Panc1 (cell line): ENCODE measurements at regions not wholly inside any gene's neighbourhood (a gene's known extent, or its start where the extent isn't known, plus 50 kb on each side); places are given as distances from the start of the nearest gene placed in this dataset.
A peak's percentile ranks its signal among the peaks of the same experiment; 100 is the strongest.
"Not testable (repeated sequence)": the region's sequence is repeated elsewhere in the genome, so short reads cannot be mapped to it uniquely, and the experiment has no call there.

Experiments used
- ATAC-seq: fragments of 200-7000 bp; cut with Tn5 transposase; 2 replicates; pipeline ENCODE4 v1.9.1; 2020; ENCODE audit warnings: mild to moderate bottlenecking, moderate library complexity
- BruUV-seq: library from RNA; stranded (reverse); fragments of 400-500 nt; replicated peaks from 2 replicates; lab custom pipeline; 2021; lab: Mats Ljungman, UMichigan
- CTCF ChIA-PET: fragments of 300-600 bp; sonication (Branson Sonifier 250); formaldehyde crosslinking; loops from one replicate; lab custom pipeline; 2022; ENCODE audit warnings: antibody characterized with exemption; lab: Charles Lee
- POLR2A ChIA-PET: fragments of 300-600 bp; sonication (Branson Sonifier 250); formaldehyde crosslinking; loops from one replicate; lab custom pipeline; 2022; ENCODE audit warnings: antibody characterized with exemption; lab: Charles Lee
- DNase-seq: peaks from one replicate; pipeline ENCODE4 v3.0.0-alpha.2; 2010; ENCODE audit warnings: low read depth, low spot score
- H3K27ac ChIP-seq: 2 replicates; pipeline ENCODE4 v1.5.1; 2011; ENCODE audit warnings: mild to moderate bottlenecking, low read length, inconsistent platforms
- H3K27me3 ChIP-seq: fragments of 200-500 bp; sonication (Bioruptor generic); 2 replicates; pipeline ENCODE4 v1.6.0; 2014; ENCODE audit warnings: low read length, inconsistent platforms; ENCODE audit not compliant: control insufficient read depth, insufficient read depth
- H3K36me3 ChIP-seq: fragments of 200-500 bp; sonication (Bioruptor generic); 2 replicates; pipeline ENCODE4 v1.5.1; 2014; ENCODE audit warnings: inconsistent platforms, mild to moderate bottlenecking, low read length, moderate library complexity; ENCODE audit not compliant: control insufficient read depth, insufficient read depth
- H3K4me1 ChIP-seq: 2 replicates; pipeline ENCODE4 v1.5.1; 2011; ENCODE audit warnings: inconsistent platforms, mild to moderate bottlenecking, low read length, moderate library complexity; ENCODE audit not compliant: control insufficient read depth, insufficient read depth
- H3K4me3 ChIP-seq, 2 experiments: 2 replicates each; pipeline ENCODE4 v1.5.1; 2011 to 2012; ENCODE audit warnings: low read depth in 2 of 2, low read length in 2 of 2, mild to moderate bottlenecking in 2 of 2, inconsistent platforms in 1 of 2, moderate library complexity in 1 of 2
- H3K9me3 ChIP-seq: fragments of 200-500 bp; sonication (Bioruptor generic); 2 replicates; pipeline ENCODE4 v1.5.1; 2014; ENCODE audit warnings: low read depth, mild to moderate bottlenecking, inconsistent platforms, low read length, moderate library complexity; ENCODE audit not compliant: control insufficient read depth, insufficient read depth
- POLR2AphosphoS5 ChIP-seq: IDR thresholded peaks from 2 replicates; pipeline ENCODE4 v1.6.1; 2012; ENCODE audit warnings: mild to moderate bottlenecking, low read depth, low read length, moderate library complexity
- SIN3A ChIP-seq: IDR thresholded peaks from 2 replicates; pipeline ENCODE4 v1.6.1; 2012; ENCODE audit warnings: low read depth, mild to moderate bottlenecking, low read length, moderate library complexity, borderline replicate concordance; ENCODE audit not compliant: insufficient read depth
- TCF7L2 ChIP-seq: IDR thresholded peaks from 2 replicates; pipeline ENCODE4 v1.6.1; 2011; ENCODE audit warnings: mild to moderate bottlenecking, low read depth, low read length, inconsistent platforms
- in situ Hi-C: cut with HindIII; loops from 2 replicates; pipeline ENCODE4 v1.10.0; 2016; ENCODE audit warnings: low sequenced_read_pairs, low pct_unique_long_range_greater_than_20kb
- intact Hi-C: fragments of 100-400 bp; cut with micrococcal nuclease; formaldehyde crosslinking; loops from one replicate; pipeline ENCODE4 v1.10.0; 2022; ENCODE audit not compliant: unreplicated experiment
- TF ChIP-seq, protein P1 (sequence below), 2 experiments: IDR thresholded peaks; 2 replicates each; pipeline ENCODE4 v1.6.1; 2011 to 2012; ENCODE audit warnings: low read depth in 2 of 2, control low read depth in 1 of 2, low read length in 1 of 2, mild to moderate bottlenecking in 1 of 2, moderate library complexity in 1 of 2; ENCODE audit not compliant: insufficient read depth in 1 of 2
- TF ChIP-seq, protein P2 (sequence below): fragments of 450-650 bp; IDR thresholded peaks from 2 replicates; pipeline ENCODE4 v1.5.1; 2017; ENCODE audit warnings: mild to moderate bottlenecking

GRCh38 chrX:155744534-155744933, 131.8 kb upstream of the TMLHE start:
- intact Hi-C loops (no loop called here), in situ Hi-C loops (no loop called here)
- no peak for TF ChIP-seq SIN3A
- TF ChIP-seq, protein P1, sequence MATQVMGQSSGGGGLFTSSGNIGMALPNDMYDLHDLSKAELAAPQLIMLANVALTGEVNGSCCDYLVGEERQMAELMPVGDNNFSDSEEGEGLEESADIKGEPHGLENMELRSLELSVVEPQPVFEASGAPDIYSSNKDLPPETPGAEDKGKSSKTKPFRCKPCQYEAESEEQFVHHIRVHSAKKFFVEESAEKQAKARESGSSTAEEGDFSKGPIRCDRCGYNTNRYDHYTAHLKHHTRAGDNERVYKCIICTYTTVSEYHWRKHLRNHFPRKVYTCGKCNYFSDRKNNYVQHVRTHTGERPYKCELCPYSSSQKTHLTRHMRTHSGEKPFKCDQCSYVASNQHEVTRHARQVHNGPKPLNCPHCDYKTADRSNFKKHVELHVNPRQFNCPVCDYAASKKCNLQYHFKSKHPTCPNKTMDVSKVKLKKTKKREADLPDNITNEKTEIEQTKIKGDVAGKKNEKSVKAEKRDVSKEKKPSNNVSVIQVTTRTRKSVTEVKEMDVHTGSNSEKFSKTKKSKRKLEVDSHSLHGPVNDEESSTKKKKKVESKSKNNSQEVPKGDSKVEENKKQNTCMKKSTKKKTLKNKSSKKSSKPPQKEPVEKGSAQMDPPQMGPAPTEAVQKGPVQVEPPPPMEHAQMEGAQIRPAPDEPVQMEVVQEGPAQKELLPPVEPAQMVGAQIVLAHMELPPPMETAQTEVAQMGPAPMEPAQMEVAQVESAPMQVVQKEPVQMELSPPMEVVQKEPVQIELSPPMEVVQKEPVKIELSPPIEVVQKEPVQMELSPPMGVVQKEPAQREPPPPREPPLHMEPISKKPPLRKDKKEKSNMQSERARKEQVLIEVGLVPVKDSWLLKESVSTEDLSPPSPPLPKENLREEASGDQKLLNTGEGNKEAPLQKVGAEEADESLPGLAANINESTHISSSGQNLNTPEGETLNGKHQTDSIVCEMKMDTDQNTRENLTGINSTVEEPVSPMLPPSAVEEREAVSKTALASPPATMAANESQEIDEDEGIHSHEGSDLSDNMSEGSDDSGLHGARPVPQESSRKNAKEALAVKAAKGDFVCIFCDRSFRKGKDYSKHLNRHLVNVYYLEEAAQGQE (IDR thresholded peaks at IDR 0.05; ENCODE audit: insufficient read depth in 1 of 2, low read depth in 2 of 2, low read length in 1 of 2) = no peak
- TF ChIP-seq, protein P2, sequence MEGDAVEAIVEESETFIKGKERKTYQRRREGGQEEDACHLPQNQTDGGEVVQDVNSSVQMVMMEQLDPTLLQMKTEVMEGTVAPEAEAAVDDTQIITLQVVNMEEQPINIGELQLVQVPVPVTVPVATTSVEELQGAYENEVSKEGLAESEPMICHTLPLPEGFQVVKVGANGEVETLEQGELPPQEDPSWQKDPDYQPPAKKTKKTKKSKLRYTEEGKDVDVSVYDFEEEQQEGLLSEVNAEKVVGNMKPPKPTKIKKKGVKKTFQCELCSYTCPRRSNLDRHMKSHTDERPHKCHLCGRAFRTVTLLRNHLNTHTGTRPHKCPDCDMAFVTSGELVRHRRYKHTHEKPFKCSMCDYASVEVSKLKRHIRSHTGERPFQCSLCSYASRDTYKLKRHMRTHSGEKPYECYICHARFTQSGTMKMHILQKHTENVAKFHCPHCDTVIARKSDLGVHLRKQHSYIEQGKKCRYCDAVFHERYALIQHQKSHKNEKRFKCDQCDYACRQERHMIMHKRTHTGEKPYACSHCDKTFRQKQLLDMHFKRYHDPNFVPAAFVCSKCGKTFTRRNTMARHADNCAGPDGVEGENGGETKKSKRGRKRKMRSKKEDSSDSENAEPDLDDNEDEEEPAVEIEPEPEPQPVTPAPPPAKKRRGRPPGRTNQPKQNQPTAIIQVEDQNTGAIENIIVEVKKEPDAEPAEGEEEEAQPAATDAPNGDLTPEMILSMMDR = no peak
- no peak for TF ChIP-seq TCF7L2
- no peak for TF ChIP-seq POLR2AphosphoS5
- Histone ChIP-seq H3K36me3 (no peaks in the 10 kb centered on the region), H3K9me3 (no peaks in the 10 kb centered on the region), H3K4me1 (no peaks in the 10 kb centered on the region), H3K4me3 (no peak overlapping the region), H3K27me3 (no peaks in the 10 kb centered on the region; the same call in 1 of the 2 replicates), H3K27ac (no peak overlapping the region)
- no peak for ATAC-seq
- DNase-seq = no peak
- no TSS peak for BruUV-seq
- CTCF ChIA-PET = no interaction called here
- POLR2A ChIA-PET = no interaction called here

DNA sequence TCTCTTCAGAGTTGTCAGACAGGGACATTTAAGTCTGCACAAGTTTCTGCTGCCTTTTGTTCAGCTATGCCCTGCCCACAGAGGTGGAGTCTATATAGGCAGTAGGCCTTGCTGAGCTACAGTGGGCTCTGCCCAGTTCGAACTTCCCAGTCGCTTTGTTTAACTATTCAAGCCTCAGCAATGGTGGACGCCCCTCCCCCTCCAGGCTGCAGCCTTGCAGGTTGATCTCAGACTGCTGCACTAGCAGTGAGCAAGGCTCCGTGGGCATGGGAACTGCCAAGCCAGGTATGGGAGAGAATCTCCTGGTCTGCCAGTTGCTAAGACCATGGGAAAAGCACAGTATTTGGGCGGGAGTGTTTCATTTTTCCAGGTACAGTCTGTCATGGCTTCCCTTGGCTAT, 115.6 kb upstream of the TMLHE start:
- ATAC-seq, in situ Hi-C loops, CTCF ChIA-PET, intact Hi-C loops, DNase-seq, H3K9me3 ChIP-seq, H3K4me3 ChIP-seq, POLR2A ChIA-PET, H3K36me3 ChIP-seq, H3K4me1 ChIP-seq, BruUV-seq, H3K27ac ChIP-seq, H3K27me3 ChIP-seq: not testable (repeated sequence)

DNA sequence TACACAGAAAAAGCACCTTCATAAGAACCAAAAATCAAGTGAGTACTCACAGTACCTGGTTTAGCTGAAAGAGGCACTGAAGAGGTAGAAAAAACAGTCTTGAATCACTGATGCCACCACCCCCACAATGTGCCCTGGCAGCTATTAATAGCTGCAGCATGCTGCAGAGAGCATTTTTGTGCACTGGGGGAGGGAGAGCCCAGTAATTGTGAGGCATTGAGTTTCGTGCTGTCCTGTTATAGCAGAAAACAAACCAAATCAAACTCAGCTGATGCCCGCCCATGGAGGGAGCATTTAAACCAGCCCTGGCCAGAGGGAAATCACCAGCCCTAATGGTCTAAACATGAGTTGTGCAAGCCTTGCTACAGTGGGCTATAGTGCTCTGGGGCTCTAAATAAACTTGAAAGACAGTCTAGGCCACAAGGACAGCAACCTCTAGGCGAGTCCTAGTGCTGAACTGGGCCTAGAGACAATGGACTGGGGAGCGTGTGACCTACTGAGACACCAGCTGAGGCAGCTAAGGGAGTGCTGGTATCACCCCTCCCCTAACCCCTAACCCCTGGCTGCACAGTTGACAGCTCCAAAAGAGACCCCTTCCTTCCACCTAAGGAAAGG, 106.3 kb upstream of the TMLHE start:
- Histone ChIP-seq H3K27me3 (no peaks in the 10 kb centered on the region), H3K27ac (no peak overlapping the region), H3K4me3 (no peak overlapping the region), H3K9me3 (no peaks in the 10 kb centered on the region), H3K4me1 (no peaks in the 10 kb centered on the region), H3K36me3 (no peaks in the 10 kb centered on the region)
- CTCF ChIA-PET = no interaction called here
- no TSS peak for BruUV-seq
- intact Hi-C loops (no loop called here), in situ Hi-C loops (no loop called here)
- TF ChIP-seq, protein P1 (IDR thresholded peaks at IDR 0.05; ENCODE audit: insufficient read depth in 1 of 2, low read depth in 2 of 2, low read length in 1 of 2) = no peak
- TF ChIP-seq POLR2AphosphoS5 (no peak), TCF7L2 (no peak), SIN3A (no peak)
- TF ChIP-seq, protein P2 = no peak
- POLR2A ChIA-PET = no interaction called here
- ATAC-seq (peak; percentile 42; the same call in 1 of the 2 replicates), DNase-seq (no peak)
